ENCODE measurements at regions not wholly inside any gene's neighbourhood (a gene's known extent, or its start where the extent isn't known, plus 50 kb on each side); places are given as distances from the start of the nearest gene placed in this dataset.

- TF ChIP-seq CTCF (IDR thresholded peaks at IDR 0.05; ENCODE audit: low read depth, low read length, poor library complexity, severe bottlenecking) (no peak), EZH2phosphoT487 (IDR thresholded peaks at IDR 0.05; ENCODE audit: borderline replicate concordance, low read length) (no peak)
Observed at GRCh38 chr13:74625541-74625940, 491.3 kb upstream of the KLF12 start.
